GOT3 (cell line): ENCODE measurements at regions not wholly inside any gene's neighbourhood (a gene's known extent, or its start where the extent isn't known, plus 50 kb on each side); places are given as distances from the start of the nearest gene placed in this dataset.
"Not testable (repeated sequence)": the region's sequence is repeated elsewhere in the genome, so short reads cannot be mapped to it uniquely, and the experiment has no call there.

Experiments
- DNase-seq: peaks from one replicate; lab custom pipeline; 2025; ENCODE audit warnings: mixed read lengths; lab: John Stamatoyannopoulos, UW

DNA sequence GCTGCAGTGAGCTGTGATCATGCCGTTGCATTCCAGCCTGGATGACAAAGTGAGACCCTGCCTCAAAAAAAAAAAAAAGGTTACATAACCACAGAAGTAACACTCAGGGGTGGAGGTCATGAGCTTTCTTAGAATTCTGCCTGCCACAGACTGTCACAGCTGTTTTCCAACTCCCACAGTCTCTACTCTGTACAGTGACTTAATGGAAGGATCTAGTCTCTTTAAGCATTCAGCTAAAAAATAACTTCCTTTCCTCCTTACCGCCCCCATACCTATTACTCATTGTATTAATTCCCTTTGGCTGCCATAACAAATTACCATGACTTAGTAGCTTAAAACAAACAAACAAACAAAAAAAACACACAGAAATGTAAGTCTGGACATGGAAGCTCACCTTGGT, 99.6 kb upstream of the UBE2E1 start:
- no peak for DNase-seq

DNA sequence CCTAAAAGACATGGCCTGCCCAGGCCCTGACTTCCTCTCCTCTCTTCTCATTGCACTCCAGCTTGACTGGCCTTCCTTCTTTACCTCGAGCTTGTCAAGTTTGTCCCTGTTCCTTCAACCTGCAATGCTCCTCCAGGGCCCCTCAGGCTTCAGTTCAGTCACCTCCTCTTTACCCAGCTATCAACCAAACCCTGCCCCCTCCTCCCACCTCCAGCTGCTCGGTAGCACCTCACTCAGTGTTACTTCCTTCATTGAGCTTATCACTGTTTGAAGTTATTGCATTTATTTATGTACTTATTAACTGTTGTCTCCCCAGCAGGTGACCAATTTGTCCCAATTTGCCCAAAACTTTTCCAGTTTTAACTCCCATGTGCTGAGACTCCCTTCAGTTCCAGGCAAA, 95.8 kb upstream of the UBE2E1 start:
- no peak for DNase-seq

DNA sequence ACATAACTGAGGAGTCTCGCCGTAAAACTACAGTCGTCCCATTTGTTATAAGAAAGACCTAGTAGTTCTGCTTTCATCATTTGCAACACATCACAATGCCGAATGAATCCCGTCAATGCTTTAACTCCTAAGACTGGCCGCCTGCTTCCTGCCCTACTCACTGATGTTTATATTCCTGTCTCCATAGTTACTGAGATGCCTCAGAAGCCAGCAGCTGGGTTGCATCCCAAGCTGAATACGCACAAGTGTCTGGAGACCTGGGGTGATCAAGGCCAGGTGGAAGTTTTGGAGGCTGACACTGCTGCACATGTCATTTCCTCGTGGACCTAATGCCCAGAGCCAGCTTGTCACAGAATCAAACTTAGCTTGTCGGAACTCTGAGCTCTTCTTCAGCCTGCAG, 95.2 kb upstream of the UBE2E1 start:
- no peak for DNase-seq

DNA sequence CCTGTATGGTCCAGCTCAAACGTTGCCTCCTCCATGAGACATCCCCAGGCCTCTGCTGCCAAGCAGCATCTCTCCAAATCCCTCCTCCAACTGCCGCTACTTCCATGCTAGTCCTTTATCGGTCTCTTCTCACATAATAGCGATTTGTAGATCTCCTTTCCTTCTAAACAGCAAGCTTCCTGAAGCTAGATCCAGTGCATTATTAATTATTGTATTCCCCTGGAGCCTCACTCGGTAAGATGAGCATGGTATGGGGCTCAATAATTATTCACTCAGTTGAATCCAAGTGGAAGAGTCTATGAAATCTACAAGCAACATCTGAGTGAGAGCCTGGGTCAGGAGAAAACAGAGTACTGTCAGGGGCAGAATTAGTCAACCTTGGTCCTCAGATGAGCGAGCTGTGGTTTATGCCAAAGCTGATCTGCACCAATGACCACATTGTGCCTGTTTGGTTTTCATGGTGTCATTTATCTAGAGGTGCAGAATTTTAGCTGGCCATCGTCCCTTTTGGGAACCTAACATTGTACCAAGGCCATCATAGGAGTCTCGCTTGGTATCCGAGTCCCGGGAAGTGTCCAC, 93.8 kb upstream of the UBE2E1 start:
- no peak for DNase-seq

DNA sequence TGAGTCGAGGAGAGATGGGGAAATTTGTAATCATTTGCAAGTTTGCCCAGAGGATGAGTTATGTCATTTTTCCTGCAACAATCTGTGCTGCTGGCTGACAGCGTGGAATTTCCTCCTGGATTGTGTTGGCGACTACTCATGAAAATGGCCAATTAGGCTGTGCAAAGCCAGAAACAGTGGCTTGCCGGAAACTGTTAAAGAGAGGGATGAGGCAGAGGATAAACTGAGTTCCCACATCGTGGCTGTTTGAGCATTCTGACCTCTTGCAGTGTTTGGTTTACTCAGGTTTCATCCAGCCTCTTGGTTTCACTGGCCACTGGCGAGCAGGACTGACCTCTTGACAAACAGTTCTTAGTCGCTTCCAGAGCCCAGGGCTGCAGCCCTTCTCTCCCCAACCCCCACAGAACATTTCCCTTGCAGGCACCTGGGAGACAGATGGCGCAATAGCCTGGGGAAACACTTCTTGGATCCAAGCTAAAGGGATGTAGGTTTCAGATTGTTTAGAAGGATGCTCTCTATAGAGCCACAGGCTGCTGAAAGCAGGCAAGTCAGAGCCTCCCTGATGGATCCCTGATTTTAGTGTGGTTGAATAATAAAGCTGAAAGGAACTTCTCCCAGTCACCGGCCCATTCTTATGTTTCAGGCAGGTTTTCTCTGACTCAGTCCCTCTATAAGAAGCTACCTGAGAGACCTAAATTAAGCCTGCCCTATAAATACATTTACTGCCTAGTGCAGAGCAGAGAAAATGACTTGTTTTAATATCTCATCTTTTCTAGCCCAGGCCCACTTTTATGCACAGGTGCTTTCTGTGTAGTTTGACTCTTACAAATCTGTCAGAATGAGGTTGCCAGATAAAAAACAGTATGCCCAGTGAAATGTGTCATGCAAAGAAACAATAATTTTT, 92.8 kb upstream of the UBE2E1 start:
- peak; percentile 14 for DNase-seq

DNA sequence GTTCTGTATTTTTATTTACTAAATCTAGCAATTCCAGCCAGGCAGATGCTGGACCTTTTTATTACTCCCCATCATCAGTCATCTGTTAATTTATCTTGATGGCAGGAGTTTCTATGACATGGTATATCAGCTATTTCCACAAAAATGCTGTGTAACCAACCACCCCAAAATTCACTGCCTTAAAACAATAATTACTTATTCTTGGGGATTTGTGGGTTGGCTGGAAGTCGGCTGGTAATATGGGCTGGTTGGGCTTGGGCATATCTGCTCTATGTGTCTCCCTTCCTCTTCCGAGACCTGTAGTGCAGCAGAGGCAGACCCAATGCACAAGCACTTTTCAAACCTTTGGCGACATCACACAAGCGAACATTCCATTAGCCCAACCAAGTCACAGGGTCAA, 92.1 kb upstream of the UBE2E1 start:
- no peak for DNase-seq

DNA sequence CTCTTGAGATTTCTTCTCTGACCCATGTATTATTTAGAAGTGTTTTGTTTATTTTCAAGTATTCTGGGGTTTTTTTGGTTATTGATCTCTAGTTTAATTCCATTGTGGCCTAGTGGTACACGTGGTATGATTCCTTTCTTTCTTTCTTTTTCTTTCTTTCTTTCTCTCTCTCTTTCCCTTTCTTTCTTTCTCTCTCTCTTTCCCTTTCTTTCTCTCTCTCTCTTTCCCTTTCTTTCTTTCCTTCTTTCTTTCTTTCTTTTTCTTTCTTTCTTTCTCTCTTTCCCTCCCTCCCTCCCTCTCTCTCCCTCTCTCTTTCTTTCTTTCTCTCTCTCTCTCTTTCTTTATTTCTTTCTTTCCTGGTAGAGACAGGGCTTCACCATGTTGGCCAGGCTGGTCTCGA, 85.7 kb upstream of the UBE2E1 start:
- DNase-seq = no peak

DNA sequence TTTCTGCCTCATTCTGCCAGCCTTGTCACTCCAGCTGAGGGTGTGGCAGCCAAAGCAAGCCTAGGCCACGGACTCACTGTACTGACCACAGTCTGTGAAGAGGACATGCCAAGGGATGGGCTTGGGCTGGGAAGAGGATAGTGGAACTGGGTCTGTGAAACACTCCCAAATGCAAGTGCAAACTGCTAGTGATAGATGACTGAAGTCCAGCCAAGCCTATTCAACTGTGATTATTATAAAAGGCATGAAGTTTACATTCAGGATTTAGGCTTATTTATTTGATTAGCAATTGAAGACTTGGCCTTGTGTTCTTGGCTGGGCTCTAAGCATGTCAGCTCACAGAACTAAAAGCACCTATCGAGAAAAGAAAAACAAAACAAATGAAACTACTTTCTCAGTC, 84.9 kb upstream of the UBE2E1 start:
- DNase-seq = no peak

DNA sequence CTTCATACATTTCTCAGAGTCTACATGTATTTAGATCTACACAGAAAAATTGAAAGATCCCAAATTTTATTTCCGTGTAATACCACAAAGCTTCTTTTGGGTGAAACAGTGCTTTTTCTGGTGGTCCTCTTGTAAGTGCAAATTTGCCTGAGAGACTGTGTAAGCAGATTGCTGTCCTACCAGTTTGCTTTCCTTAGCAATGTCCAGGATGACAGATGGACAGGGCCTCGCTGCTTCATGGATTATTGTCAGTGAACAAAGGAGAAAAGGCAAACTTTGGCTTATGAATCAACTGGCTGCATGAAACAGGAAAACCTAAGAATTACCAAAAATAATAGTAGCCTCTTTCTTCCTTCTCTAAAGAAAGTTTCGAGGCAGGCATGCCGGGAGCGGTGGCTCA, 82.6 kb upstream of the UBE2E1 start:
- no peak for DNase-seq

DNA sequence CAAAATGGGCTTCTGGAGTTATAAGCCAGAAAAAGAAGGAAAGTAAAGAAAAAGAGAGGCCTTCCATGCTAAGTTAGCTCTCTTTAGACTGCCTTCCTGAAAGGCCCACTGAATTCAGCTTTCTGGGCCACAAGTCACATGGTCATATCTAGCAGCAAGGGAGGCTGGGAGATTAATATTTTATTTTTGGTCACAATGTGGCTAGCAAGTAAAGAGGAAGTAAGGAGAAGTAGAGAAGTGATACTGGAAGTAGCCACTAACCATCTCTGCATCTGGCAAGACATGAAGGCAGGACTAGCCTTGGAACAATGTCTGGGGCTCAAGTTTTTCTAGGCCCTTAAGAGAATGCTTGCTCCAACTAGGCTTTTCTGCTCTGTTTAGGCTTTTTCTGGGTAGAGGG, 81.8 kb upstream of the UBE2E1 start:
- no peak for DNase-seq

DNA sequence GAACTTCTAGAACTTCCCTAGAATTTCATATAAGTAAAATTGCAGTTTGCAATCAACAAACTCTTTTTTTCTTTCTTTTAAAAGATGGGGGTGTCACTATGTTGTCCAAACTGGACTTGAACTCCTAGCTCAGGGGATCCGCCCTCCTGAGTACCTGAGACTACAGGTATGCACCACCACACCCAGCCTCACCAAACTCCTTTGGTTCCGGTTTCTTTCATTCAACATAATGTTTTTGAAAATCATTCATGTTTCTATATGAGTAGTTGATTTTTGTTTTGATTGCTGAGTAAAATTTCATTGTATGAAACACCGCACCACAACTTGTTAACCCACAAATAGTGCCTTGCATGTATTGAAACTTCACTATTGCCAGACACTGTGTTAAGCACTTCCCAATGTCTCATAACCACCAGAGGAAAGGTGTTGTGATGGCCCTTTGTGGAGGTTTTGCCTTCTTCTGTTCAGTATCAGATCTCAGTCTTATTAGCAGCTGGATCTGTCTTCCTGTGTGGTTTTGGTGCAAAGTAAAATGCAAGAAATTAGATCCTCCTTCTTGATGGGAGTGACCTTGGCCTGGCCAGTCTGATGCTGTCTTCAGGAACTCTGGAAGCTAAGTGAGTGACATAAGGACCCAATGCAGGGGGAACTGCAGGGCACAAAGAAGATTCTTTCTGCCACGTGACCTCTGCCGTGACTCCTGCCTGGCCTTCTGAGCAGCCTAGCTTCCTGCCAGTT, 78.8 kb upstream of the UBE2E1 start:
- no peak for DNase-seq

DNA sequence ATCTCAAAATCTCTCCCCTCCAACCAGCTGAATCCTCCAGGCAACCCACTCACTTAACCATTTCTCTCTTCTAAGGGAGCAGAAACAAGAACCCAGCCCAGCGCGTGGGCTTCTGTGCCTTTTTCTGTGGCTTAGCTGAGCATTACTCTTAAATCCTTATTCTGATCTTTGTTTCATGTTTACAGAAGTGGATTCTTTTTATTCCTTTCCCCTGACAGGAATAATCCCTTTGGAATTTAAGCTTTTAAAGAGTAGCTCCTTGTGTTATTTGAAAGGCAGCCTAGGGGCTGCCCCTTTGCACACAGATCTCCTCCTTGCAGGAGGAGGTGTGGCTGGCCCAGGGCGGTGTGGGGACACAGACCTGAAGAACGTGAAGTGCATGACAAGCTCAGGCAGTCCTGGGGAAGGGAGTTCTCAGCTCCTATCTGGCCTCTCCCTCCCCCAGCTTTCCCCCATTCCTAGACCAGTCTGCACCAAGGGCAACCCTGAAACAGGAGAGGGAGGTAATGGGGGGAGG, 77.1 kb upstream of the UBE2E1 start:
- no peak for DNase-seq

DNA sequence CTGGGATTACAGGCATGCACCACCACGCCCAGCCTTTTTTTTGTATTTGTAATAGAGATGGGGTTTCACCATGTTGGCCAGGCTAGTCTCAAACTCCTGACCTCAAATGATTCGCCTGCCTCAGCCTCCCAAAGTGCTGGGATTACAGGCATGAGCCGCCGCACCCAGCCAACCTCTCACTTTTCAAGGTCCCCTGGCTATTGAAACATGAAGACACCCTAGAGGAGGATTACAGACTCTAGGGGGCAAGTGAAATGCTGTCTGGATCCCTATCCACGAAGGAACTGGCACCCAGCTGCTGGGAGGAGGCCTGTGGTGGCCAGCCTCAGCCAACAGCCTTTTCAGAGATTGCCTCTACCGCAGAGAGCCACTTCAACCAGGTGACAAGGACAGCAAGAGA, 76.4 kb upstream of the UBE2E1 start:
- DNase-seq = not testable (repeated sequence)

DNA sequence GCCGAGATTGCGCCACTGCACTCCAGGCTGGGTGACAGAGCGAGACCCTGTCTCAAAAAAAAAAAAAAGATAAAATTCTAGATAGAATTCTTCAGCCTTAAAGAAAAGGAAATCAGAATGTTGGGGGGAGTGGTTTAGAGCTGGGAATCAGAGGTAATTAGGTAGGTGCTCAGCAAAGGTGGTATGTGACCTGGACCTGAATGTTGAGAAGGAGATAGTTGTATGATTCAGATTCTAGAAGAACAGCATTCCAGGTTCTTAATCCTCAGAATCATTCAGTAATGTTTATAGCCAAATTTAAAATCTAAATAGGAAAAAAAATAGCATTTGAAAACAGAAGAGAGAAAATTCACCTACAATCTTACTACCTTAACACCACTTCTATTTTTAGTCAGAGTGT, 71.3 kb upstream of the UBE2E1 start:
- no peak for DNase-seq

DNA sequence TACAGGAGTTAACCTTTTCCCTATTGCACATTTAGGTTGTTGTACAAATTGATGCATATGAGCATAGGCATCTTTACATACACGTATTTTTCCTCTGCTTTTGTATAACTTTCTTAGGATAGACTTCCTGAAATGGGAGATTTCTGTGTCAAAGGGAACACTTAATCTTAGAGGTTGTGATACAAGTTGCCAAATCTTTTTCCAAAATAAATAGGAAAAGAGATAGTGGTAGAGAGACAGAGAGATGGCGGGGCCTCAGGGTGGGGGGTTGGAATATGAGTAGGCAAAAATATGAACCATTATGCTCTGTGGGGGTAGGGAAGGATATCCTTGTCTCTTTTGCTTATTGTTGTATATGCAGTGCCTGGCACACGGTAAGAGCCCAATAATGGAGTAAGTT, 70.7 kb upstream of the UBE2E1 start:
- no peak for DNase-seq

DNA sequence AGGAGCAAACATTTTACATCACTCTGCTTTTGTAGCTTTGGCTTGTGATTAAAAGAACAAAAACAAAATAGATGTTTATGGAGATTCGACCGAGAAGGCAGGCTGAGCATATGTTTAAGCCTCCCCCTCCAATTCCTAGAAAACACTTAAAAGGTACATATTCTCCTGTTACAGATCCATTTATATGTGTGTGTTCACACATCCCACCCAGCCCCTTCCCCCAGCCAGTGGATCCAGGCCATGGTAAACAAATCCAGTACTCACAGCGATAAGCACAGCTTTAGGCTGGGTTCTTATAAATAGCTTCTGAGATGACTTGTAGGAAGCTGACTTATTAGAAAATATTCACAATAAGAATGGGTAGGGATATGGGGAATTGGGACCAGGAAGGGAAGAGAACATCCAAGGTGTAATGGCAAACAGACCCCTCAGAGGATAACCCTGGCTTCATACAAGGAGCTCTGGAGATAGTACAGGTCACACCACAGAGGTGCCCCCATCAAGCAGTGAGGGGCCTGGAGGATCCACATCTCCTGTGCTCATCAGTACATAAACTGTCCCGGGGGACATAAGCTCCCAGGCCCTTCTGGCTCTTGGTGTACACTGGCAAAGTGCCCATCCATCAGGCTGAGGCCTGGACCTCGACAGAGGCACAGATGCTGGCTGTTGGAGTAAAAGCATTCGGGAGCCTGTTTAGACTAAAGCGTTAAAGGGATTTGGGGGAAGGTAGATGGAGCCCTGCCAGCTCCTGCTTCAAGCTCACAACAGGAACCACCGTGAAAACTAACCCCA, 70.0 kb upstream of the UBE2E1 start:
- DNase-seq = no peak

DNA sequence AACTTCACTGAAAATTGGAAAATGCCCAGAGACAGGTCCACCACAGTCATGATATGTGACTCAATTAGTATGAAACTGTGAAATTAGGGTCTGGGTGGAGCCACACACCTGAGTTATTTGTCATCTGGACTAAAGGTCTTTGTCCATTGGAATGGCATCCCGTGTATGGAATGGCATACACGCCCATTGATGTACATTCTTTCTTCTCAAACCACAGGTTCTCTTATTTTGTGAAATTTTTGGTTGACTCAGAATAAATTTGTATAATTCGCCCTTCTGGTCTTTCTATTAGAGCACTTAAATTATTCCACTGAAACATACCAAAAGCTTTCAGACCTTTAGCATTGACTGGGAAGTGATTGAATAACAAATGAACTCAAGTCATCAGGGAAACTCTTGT, 66.8 kb upstream of the UBE2E1 start:
- no peak for DNase-seq

DNA sequence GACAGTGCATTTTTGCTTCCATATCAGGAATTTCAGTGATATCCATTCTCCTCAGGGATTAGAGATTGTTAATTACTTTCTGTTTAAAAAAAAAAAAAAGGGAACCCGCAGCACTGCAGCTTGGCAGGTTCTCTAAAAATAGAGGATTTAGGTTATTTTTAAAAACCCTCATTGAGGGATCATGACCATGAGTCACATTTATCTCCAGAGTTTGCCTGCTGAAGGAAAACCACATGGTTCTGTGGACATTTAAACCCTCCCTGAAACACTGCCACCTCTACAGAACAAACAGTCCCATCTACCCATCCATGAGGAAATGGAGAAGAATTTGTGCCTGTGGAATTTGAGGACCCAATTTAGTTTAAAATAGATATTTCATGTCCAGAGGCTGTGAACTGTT, 66.2 kb upstream of the UBE2E1 start:
- no peak for DNase-seq

DNA sequence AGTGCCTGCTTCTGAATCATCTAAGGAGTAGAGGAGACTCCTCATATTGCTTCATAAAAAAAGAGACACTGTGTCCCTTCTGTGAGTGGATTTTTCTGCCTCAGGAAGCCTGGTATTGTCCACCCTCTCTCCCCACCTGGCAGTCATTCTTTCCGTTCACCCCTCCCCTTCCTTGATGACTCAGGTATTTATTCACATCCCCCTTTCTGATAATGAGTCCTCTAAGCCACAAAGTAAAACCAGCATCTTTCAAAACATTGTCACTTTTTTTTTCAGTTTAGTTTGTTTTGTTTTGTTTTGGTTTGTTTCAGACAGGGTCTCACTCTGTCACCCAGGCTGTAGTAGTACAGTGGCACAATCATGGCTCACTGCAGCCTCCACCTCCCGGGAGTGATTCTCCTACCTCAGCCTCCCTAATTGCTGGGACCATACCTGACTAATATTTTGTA, 65.2 kb upstream of the UBE2E1 start:
- DNase-seq = no peak

DNA sequence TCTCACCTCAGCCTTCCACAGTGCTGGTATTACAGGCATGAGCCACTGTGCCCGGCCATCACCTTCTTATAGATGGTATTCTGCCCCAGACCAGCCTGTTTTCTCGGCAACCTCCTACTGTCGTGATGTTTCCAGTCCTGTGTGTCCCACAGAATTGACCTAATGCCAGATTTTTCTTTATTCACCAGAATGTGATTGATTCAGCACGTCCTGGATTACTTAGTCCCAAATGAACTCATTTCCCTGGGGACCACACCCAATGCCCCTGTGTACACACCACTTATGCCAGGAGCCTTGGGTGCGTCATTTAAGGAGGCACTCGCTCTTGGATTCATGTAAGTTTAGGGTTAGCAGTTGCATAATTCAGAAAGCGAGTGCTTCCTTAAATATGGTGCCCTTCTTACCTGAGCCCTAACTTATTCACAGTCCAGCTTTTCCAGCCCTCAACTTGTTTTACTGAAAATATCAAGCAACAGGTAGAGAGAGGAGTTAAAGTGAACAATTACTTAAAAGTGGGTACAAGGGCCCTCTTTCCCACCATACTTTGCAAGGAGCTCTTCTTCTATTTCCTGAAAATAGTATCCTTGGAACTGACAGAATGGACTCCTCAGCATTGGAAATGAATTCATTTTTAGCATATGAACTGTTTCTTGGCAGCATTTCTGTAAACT, 64.6 kb upstream of the UBE2E1 start:
- no peak for DNase-seq

DNA sequence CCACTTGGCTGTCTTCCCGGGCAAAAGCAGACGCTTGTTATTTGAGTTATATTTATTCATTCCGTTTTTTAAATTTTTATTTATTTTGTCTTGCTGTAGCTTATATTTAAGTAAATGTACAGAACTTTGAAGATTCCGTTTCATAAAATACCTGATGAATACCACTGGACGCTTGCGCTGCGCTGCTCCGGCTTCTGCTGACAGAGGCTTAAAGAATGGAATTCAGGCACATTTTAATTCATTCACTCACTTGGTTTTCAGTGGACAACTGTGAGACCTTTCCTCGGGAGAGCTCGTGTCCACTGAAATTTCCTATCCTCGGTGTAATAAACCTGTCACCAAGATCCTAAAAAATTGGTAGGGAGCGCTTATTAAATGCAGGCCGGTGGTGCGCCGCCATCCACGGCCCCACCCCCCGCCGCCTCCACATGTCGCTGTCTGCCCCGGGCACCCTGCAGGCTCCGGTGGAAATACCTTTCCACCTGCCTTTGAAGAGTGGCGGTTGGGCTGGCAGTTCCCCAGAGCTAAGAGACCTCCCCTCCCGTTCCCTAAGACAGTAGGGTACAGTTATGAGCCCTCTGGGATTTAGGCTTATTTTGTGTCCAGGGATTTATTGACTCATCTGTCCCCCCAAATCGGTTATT, 62.5 kb upstream of the UBE2E1 start:
- no peak for DNase-seq
